NCI-H146 treated with DMSO at 0.1 percent for 48 hours (cell line): ENCODE measurements at regions not wholly inside any gene's neighbourhood (a gene's known extent, or its start where the extent isn't known, plus 50 kb on each side); places are given as distances from the start of the nearest gene placed in this dataset.

Experiments used
- DNase-seq: peaks from one replicate; lab custom pipeline; 2025; ENCODE audit not compliant: unreplicated experiment; lab: John Stamatoyannopoulos, UW

GRCh38 chr10:29012926-29013554, 275.8 kb upstream of the LYZL1 start:
- no peak for DNase-seq

- DNase-seq = no peak
Measured at GRCh38 chr10:29021591-29021990, 267.3 kb upstream of the LYZL1 start.

DNA sequence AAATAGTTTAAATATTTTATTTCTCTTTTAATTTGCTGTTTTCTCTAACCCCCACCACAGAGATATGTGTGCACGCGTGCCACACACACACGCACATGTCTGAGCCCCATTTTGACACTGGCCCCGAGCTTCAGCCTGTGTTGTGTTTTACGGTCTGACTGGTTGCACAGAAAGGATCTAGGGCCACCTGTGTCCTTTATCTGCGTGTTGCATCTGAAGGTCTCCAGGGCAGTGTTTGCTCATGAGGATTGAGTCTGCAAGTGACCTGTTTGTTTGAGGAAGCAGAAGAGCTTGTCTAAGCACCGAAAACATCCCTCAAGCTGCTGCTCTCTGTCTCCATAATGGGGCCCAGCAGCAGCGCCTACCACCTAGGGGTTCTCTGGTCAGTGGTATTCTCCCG, 266.4 kb upstream of the LYZL1 start:
- DNase-seq = peak; percentile 80

- no peak for DNase-seq
Measured at GRCh38 chr10:29023678-29024077, 265.2 kb upstream of the LYZL1 start.

GRCh38 chr10:29026065-29026797, 262.6 kb upstream of the LYZL1 start:
- no peak for DNase-seq

DNA sequence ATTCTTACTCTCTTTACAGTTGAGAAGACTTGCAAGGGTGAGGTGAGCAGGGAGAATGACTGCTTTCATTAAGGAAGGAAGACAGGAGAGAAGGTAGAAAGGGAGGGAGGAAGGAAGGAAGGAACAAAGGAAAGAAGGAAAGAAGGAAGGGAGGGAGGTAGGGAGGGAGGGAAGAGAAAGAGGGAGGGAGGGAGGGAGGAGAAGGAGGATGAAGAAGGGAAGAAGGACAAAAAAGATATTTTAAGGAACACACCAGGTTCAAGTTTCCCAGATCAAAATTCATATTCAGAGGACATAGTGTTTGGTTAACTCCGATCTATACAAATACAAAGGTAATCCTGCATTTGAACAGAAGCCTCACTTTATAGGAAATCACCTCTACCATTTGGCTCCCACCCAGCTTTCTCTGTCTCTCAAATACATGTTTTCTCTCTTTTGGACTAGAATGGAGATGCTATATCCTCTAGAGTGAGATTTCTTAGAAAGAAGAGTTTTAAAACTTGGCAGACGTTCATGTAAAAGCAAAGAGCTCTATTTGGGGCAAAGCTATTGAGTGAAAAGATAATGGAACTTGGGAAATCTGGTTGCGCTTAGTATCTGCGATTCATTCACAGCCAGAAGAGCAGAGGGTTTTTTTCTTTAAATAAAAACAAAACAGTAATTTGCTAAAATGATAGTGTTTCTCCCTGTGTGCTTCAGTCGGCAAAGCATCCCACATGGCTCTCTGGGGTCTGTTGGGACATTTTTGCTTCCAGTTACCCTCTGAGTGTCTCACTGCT, 261.9 kb upstream of the LYZL1 start:
- DNase-seq = no peak

GRCh38 chr10:29028486-29028885, 260.4 kb upstream of the LYZL1 start:
- DNase-seq = no peak

- no peak for DNase-seq
Measured at GRCh38 chr10:29030900-29031299, 258.0 kb upstream of the LYZL1 start.

DNA sequence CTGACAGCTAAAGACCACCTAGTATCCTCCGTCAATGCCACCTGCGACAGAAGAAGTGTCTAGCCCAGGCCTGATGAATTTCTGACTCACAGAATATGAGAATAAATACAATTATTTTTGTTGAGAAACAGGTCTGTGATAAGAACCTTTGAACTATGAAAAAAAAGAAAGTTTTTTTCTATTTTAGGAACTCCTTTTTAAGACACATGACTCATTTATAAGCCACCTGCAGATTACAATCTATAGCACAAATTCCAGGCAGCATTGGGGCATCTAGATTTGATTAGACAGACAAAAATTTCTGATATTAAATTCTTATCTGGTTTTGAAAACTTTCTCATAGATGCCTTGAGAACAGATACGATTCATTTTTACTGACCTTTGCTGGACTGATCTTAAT, 256.7 kb upstream of the LYZL1 start:
- no peak for DNase-seq

DNA sequence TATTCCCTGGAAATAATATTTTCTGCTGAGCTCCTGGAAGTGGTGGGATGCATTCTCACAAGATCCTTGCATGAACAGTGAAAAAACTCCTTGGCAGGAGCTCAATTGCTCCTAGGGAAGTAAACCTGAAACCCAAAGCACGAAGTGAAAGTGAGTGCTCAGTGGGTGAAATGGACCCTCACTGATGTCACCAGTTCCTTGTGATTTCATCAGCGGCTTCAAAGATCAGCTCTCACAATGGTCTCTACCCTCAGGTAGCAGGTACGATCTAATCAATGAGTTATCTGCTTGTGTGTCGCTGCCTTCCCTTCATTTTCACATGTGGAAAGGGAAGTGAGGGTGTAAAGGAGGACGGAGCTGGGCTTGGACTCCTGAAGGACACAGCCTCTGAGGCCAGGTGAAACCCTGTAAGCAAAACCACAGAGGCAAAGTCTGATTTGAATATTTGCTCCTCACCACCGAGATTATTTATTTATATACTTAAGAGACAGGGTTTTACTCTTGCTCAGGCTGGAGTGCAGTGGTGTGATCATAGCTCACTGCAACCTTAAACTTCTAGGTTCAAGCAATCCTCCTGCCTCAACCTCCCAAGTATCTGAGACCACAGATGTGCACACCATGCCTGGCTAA, 255.4 kb upstream of the LYZL1 start:
- no peak for DNase-seq

DNA sequence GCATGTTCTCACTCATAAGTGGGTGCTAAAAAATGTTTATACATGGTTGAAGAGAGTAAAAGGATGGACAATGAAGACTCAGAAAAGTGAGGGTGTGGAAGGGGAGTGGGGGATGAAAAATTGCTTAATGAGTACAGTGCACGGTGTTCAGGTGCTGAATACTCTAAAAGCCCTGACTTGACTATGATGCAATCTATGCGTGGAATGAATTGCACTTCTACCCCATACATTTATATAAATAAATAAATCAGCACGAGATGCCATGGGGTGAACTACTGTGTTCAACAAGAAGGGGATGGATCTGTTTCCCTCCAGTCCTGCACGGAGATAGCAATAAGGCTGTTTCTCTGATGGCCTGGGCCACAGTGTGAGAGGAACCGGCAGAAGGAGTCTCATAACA, 254.3 kb upstream of the LYZL1 start:
- no peak for DNase-seq

DNA sequence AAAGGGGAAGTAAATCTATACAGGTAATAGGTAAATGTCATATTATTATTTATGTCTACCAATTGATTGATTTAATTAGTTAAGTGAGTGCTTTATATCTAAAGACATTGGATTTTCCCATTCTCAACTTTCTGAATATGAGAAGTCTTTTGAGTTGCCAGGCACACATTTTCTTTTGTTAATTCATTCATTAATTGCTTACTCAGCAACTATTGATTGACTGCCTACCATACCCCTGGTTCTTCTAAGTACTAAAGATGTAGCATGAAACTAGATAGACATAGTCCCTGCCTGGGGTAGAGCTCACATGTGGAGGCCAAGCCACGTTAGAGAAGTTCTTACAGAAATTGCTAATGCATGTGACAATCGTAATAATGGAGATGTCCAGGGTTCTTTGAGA, 253.1 kb upstream of the LYZL1 start:
- no peak for DNase-seq

GRCh38 chr10:29037348-29038113, 251.3 kb upstream of the LYZL1 start:
- no peak for DNase-seq

DNA sequence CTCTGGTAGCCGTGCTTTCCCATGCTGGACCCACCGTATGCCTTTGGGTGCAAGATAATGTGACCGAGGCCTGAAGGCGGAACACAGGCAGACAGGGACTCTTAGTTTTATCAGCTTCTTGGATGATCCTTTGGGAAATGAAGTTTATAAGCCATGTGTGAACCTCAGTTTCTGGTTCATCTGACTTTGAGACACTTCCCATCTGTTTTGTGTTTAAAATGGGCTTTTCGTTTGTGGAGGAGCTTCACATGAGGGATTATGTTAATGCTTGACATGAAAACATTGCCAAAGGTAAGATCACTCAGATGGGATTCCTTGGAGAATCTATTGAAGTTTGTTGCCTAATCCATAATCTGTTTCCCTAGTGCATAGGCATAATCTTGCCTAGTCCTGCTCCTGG, 249.8 kb upstream of the LYZL1 start:
- DNase-seq = no peak

DNA sequence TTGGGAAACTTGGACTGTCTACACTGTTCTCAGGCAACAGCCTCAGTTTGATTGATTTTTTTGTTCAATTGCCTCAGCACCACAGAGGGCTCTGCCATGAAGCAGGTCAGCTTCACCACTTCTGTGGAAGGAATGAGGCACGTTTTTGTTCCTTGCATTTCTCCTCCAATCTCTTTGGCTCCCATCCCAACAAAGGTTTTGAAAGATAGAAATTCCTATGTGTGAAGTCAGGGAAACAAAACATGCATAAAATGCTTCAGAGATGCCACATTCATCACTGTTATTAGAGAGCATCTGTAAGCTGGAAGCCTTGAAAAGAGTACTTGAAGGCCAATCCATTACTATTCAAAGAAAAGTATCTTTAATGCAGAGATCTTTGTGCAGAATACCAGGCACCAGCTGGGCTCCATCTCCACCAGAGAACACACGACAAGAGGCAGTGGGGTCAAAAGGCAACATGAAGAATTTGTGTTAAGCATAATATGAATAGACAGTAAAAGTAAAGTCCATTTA, 249.1 kb upstream of the LYZL1 start:
- no peak for DNase-seq

DNA sequence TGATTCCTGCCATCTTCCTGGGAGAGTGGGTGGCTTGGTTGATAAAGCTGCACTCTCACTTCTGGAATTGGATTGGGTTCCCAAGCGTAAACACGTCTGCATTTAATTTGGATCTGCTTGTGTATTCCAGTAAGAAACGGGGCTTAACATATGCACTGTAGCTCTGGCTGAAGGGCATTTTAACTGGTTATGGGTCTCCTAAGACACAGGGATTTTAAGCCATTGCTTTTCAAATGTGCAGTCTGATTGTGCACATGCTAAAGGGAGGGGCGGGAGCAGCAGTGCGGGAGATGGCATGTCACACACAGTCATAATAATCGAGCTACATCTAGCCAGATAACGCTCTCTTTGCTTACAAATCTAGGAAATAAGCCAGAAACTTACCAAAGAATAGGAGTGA, 247.3 kb upstream of the LYZL1 start:
- no peak for DNase-seq

DNA sequence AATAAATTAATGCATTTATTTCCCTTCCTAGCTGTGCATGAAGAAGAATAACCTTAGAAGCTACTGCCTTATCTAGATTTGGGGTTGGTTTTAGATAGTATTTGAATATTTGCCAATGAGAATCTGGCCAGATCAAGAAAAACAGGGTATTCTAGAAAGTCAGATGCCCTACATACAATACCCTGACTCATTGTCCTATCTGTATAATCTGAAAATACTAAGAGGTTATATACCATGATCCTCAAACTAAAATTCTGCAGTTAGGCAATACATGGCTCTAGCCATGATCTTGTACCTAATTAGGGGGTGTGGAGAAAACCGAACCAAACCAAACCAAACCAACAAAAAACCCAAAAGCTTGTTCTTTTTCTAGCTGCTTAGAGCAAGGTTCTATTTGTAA, 240.4 kb upstream of the LYZL1 start:
- DNase-seq = no peak

GRCh38 chr10:29050081-29050480, 238.8 kb upstream of the LYZL1 start:
- DNase-seq = no peak

DNA sequence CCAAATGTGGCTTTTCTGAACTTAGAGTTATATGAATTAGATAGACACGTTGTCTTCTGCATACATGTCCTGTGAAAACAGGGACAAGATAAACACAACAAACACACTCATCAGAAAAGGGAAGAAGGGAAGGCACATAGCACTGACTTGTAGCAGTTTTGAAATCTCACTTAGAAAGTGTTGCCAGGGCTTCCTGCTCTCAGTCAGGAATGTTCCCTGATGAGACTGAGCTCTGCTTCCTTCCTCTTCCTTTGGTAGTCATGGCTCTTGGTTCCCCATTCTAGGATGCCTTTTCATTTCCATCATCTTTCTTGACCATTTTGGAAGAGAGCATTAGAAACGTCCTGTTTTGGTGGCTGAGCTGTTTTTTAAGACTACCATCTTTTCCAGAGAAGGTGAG, 233.8 kb upstream of the LYZL1 start:
- no peak for DNase-seq

DNA sequence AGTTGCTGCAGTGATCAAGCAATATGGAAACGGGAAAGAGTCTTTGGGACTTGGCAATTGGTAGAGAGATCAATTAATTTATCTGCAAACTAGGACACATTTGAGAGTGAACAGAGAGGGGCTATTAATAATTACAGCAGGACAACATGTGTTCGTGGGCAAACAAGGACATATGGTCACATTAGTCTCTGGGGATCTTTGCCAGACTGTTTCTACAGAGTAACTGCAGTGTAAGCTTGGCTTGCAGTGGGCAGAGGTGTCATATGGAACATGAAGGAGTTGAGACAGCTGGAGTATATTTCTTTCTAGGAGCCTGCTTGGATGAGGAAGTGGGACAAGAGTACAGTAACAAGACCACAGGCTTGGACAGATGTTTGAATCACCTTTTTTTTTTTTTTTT, 232.1 kb upstream of the LYZL1 start:
- DNase-seq = no peak

- no peak for DNase-seq
Measured at GRCh38 chr10:29057822-29058331, 231.0 kb upstream of the LYZL1 start.
